Hematopoietic multipotent progenitor cell treated with erythropoietin and hydrocortisone succinate and interleukin-3 and kit ligand, for 17 days (in vitro differentiated cells): ENCODE measurements at regions not wholly inside any gene's neighbourhood (a gene's known extent, or its start where the extent isn't known, plus 50 kb on each side); places are given as distances from the start of the nearest gene placed in this dataset.

Experiments
- DNase-seq: peaks from one replicate; pipeline ENCODE4 v3.0.0-alpha.2; 2015; ENCODE audit warnings: low spot score

DNA sequence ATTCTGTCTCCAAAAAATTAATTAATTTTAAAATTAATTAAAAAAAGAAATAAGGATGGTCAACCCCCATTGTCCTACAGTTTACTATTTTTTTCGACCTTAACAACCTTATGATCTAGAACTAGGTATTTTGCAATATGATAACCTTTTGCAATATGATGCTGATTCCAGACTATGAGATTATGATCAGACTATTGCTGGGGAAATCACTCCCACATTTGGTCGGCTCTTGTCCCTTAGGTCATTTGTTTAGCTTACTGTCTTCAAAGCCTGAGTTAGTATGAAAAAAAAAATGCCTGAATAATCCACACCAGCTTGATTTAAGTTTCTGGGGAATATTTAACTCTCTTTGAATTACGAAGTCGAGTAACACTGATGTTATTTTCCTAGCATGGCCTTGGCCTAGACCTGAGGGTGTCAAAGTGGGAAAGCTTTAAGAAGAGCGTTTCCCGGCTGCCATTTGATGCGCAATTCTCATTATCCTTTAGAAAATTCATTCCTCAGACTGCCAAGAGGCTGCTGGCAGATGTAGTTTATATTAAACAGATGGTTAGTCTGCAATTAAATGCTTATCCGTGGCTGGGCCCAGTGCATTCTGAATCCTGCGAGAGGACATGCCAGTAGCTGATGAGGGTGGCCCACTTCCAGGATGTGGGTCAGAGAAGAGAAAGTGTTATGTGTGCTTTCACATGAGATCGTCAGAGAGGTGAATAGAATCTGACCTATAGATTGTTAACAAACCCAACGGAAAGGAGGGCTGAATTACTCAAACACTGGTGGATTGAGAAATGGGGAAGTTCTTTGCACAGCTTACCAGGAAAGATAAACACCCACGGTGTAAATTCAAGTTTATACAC is 496.0 kb upstream of the THBS1 start:
- no peak for DNase-seq

- no peak for DNase-seq
Measured at GRCh38 chr15:39086641-39087040, 494.2 kb upstream of the THBS1 start.

- DNase-seq = no peak
Measured at GRCh38 chr15:39088156-39088555, 492.7 kb upstream of the THBS1 start.

DNA sequence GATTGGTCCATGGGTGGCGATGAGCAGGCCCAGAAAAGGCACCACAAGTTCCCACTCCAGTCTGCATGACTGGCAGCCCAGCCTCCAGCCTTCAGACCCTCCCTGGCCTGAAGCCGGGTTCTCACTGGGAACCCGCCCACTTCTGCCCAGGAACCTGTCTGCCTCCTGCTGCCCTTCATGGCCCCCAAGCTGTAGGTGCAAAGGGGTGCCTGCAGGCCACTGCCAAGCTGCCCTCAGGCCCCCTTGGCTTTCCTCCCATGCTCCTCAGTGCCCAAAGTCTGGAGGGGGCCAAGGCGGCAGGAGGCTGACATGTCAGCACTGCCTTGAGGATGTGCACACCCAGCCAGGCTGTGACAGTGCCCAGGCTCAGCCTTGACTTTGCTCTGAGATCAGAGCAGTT is 488.5 kb upstream of the THBS1 start:
- no peak for DNase-seq

DNA sequence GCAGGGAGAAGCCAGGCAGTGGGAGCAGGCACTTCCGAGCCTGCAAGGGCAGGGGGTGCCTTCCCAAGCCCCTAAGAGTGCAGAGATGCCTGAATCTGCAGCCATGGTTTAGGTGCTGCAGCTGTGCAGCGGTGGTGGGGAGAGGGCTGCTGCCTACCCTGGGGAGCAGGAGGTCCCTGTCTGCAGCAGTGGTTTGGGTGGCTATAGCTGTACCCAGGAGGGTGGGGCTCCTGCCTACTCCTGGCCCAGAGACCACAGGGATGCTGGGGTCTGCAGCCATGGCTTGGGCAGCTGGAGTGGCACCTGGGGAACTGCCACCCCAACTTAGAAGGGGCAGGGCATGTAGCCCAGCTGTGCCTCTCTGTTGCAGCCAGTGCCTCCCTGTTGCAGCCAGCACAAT is 488.1 kb upstream of the THBS1 start:
- DNase-seq = no peak

- no peak for DNase-seq
Measured at GRCh38 chr15:39094116-39094515, 486.8 kb upstream of the THBS1 start.

DNA sequence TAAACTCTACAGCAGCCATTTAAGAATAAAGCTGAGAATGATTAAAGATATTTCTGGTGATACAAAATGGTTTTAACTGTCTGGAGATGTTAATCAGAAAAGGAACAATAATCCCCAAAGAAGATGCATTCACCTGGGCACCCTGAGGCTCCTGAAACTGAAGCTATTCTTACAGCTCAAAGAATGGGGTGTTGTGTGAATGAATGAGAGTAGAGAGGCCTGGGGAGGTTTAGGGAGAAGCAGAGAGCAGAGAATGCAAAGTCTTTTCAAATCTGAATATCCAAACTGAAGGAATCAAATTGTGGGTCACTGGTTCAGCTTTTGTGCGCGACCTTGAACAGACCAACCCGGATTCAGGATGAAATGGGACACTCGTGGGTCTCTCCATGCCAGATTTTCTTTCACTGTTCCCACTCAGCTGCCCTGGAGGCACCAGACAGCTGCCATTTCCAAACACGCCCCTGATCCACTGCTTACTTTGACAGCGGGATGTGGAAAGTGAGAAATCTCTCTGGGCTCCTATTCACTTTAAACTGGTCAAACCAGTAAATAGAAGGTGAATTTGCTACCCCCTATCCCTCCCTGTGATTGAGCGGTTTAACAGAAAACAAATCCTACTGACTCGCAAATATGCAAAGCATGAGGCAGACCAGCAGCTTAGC is 485.5 kb upstream of the THBS1 start:
- DNase-seq = no peak

- no peak for DNase-seq
Measured at GRCh38 chr15:39096608-39097205, 484.2 kb upstream of the THBS1 start.

- DNase-seq = no peak
Measured at GRCh38 chr15:39099524-39099923, 481.4 kb upstream of the THBS1 start.

- no peak for DNase-seq
Measured at GRCh38 chr15:39100106-39100660, 480.7 kb upstream of the THBS1 start.

GRCh38 chr15:39102431-39102830 is 478.4 kb upstream of the THBS1 start:
- no peak for DNase-seq

GRCh38 chr15:39106950-39107349 is 473.9 kb upstream of the THBS1 start:
- DNase-seq = no peak

GRCh38 chr15:39108021-39108420 is 472.9 kb upstream of the THBS1 start:
- no peak for DNase-seq

GRCh38 chr15:39110336-39110735 is 470.5 kb upstream of the THBS1 start:
- no peak for DNase-seq

DNA sequence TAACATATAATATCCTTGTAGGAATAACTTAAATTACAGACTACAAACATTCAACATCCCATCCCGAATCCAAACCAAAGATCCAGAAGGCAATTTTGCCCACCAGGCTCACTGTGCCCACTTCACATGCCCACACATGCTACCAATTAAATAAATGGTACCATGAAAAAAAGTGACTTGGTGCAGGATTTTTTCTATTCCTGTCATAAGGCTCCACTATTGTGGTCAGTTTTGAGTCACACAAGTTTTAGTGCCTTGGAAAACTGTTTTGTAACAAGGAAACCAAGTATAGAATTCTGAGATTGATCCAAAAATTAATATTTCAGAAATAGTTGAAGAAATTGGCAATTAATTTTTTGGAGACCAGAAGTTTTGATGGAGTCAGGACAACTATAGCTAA is 470.1 kb upstream of the THBS1 start:
- DNase-seq = no peak

DNA sequence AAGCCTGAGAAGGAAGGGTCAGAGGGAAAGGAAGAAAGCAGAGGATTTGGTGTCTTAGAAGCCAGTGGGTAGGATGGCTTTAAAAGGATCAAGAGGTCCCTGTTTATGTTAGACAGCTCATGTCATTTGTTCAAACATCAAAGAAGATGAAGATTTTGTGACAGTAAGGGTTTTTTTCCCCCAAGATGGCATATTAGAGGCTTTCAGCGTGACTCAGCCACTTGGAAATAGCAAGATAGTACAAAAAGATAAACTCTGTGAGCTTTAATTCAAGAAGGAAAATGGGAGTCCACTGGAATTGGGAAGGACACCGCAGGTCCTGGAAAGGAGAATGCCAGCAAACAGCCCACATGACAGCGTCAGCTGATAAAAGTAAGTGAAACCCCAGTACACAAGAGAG is 467.1 kb upstream of the THBS1 start:
- no peak for DNase-seq

GRCh38 chr15:39114690-39115378 is 466.0 kb upstream of the THBS1 start:
- no peak for DNase-seq

DNA sequence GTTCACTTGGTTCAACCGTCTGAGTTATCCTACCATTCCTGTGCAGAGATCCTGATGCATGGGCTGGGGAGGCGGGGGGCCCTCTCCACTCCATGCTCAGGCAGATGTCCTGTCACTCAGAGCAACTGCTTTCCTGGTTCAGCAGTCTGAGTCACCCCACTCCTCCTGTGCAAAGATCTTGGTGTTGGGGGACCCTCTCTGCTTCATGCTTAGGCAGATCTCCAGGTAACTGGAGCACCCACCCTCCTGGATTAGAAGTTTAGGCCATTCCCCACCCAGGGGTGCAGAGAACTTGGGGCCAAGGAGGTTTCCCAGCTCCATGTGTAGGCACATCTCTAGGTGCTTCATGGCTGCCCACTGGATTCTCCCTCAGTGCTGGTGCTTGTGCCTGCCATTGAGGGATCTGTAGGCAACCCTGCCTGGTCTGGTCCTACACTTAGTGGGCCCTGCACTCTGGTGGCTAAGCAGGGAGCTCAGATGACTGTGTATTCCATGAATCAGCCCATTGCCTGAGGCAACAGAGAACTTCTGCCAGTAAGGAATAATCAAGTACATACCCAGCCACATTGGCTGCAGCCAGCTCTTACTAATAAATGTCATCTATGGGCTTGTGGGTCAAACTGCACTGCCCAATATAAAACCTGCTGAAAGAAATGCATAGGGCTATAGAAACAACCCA is 465.4 kb upstream of the THBS1 start:
- DNase-seq = no peak

DNA sequence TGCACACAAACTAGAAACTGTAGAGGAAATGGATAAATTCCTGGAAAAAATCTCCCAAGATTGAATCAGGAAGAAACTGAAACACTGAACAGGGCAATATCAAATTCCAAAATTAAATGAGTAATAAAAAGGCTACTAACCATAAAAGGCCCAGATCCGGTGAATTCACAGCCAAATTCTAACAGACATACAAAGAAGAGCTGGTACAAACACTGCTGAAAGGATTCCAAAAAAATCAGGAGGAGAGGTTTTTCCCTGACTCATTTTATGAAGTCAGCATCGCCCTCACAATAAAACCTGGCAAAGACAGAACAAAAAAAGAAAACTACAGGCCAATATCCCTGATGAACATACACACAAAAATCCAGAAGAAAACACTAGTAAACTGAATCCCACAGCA is 462.4 kb upstream of the THBS1 start:
- DNase-seq = no peak

GRCh38 chr15:39124155-39124552 is 456.7 kb upstream of the THBS1 start:
- DNase-seq = no peak

GRCh38 chr15:39124553-39125171 is 456.2 kb upstream of the THBS1 start:
- DNase-seq = no peak
